ENCODE measurements at regions not wholly inside any gene's neighbourhood (a gene's known extent, or its start where the extent isn't known, plus 50 kb on each side); places are given as distances from the start of the nearest gene placed in this dataset.

DNA sequence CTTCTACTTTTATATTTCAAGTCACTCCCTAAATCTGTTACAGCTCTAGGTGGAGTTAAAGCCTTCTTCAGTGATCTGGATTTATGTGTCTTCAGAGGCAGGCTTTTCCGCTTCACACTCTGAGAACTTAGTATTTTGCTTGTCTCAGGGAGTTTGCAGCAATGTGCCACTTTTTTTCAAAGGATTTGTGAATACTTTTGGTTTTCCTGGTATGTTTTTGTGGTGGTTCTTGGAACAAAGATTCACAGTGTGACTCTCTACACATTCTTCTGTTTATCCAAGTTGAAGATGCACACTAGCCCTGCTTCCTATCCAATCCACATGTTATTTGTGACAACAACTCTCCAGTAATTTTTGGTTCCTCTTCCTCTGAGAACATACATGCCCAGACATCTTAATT lies 1253.7 kb downstream of the TECRL start:
- TF ChIP-seq, protein P1, sequence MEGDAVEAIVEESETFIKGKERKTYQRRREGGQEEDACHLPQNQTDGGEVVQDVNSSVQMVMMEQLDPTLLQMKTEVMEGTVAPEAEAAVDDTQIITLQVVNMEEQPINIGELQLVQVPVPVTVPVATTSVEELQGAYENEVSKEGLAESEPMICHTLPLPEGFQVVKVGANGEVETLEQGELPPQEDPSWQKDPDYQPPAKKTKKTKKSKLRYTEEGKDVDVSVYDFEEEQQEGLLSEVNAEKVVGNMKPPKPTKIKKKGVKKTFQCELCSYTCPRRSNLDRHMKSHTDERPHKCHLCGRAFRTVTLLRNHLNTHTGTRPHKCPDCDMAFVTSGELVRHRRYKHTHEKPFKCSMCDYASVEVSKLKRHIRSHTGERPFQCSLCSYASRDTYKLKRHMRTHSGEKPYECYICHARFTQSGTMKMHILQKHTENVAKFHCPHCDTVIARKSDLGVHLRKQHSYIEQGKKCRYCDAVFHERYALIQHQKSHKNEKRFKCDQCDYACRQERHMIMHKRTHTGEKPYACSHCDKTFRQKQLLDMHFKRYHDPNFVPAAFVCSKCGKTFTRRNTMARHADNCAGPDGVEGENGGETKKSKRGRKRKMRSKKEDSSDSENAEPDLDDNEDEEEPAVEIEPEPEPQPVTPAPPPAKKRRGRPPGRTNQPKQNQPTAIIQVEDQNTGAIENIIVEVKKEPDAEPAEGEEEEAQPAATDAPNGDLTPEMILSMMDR (IDR thresholded peaks at IDR 0.05), result no peak
- TF ChIP-seq POLR2A (IDR thresholded peaks at IDR 0.05), result no peak

Data from esophagus squamous epithelium (tissue), 4 donors.